ENCODE measurements at regions not wholly inside any gene's neighbourhood (a gene's known extent, or its start where the extent isn't known, plus 50 kb on each side); places are given as distances from the start of the nearest gene placed in this dataset.

DNA sequence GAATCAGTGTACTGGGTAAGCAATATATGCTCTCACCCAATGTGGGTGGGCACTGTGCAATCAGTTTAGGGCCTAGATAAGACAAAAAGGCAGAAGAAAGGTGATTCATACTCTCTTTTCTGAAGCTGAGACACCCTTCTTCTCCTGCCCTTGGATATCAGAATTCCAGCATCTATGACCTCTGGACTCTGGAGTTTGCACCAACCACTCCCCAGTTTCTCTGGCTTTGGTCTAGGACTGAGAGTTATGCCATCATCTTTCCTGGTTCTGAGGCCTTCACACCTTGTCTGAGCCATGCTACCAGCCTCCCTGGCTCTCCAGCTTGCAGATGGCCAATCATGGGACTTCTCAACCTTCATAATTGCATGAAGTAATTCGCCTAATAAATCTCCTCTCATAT, 724.6 kb upstream of the TYRP1 start:
- DNase-seq (ENCODE audit: low read depth): no peak
- H3K4me3 ChIP-seq (ENCODE audit: low read depth, low read length): no peak overlapping the region
- TF ChIP-seq, protein P1, sequence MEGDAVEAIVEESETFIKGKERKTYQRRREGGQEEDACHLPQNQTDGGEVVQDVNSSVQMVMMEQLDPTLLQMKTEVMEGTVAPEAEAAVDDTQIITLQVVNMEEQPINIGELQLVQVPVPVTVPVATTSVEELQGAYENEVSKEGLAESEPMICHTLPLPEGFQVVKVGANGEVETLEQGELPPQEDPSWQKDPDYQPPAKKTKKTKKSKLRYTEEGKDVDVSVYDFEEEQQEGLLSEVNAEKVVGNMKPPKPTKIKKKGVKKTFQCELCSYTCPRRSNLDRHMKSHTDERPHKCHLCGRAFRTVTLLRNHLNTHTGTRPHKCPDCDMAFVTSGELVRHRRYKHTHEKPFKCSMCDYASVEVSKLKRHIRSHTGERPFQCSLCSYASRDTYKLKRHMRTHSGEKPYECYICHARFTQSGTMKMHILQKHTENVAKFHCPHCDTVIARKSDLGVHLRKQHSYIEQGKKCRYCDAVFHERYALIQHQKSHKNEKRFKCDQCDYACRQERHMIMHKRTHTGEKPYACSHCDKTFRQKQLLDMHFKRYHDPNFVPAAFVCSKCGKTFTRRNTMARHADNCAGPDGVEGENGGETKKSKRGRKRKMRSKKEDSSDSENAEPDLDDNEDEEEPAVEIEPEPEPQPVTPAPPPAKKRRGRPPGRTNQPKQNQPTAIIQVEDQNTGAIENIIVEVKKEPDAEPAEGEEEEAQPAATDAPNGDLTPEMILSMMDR (IDR thresholded peaks at IDR 0.05; ENCODE audit: low read depth, low read length, missing control alignments): no peak

DNA sequence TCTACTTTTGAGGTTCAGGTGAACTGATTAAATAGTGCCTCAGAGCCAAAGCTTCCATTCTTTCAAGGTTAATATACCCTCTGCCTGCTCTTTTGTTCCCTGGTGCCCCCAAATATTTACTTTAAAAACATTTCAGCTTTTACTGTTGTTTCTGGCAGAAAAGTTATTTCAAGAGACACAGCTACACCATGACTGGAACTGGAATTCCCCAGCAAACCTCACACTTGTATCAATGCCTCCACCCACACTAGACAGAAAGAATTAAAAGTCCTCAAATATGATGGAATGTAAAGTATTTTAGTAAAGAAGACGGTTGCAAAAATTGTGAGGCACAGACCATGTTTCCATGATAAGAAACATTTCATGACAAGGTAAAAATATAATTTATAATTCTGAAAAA, 720.2 kb upstream of the TYRP1 start:
- TF ChIP-seq, protein P1 (IDR thresholded peaks at IDR 0.05; ENCODE audit: low read depth, low read length, missing control alignments): no peak
- no peak overlapping the region for H3K4me3 ChIP-seq (ENCODE audit: low read depth, low read length)
- DNase-seq (ENCODE audit: low read depth): no peak

DNA sequence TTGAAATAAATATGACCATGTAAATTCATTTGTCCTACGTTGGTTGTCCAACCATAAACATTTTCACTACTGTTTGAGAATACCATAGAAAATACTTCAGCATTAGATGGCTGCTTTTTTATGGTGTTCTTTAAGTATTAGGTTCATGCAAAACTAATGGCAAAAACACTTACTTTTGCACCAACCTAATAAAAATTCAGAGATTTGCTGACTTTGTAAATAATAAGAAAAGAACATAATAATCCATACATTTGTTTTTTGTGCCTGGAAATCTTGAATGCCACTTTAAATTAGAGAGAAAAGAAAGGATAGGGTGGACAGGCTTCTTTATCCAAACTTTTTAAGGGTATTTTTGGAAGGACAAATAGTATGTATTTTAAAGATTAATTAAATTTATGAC, 719.7 kb upstream of the TYRP1 start:
- no peak overlapping the region for H3K4me3 ChIP-seq (ENCODE audit: low read depth, low read length)
- TF ChIP-seq, protein P1 (IDR thresholded peaks at IDR 0.05; ENCODE audit: low read depth, low read length, missing control alignments): no peak
- DNase-seq (ENCODE audit: low read depth): no peak

DNA sequence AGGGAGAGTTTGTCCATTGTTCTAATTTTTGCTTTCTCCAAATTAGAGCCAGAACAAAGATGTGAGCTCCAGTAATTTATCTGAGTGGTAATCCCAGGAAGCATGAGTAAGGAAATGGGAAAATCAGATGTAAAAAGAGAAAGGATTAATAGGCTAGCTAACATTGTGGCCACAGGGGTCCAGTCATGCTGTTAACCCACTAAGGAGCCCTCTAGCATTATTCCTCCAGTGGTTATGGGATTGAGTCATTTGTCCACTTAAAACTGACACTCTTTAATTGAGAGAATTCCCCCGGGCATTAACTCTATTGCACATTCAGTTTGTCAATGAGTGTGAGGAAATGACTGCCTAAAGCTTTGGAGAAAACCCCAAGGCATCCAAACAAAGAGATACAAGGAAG, 700.3 kb upstream of the TYRP1 start:
- TF ChIP-seq, protein P1 (IDR thresholded peaks at IDR 0.05; ENCODE audit: low read depth, low read length, missing control alignments): no peak
- no peak for DNase-seq (ENCODE audit: low read depth)
- no peak overlapping the region for H3K4me3 ChIP-seq (ENCODE audit: low read depth, low read length)

DNA sequence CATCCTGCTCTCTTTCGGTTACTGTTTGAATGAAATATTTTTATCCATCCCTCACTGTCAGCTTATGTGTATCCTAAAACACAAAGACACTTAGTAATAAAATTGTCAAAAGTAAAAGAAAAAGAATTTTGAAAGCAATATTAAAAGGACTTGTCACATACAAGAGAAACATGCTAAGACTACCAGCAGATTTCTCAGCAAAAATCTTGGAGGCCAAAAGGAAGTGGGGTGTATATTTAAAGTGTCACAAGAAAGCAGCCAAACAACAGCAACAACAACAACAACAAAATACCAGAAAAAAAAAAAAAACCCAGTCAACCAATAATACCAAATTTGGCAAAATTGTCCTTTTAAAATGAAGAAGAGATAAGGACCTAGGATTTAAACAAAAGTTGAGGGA, 678.7 kb upstream of the TYRP1 start:
- TF ChIP-seq, protein P1 (IDR thresholded peaks at IDR 0.05; ENCODE audit: low read depth, low read length, missing control alignments): no peak
- no peak overlapping the region for H3K4me3 ChIP-seq (ENCODE audit: low read depth, low read length)
- no peak for DNase-seq (ENCODE audit: low read depth)

DNA sequence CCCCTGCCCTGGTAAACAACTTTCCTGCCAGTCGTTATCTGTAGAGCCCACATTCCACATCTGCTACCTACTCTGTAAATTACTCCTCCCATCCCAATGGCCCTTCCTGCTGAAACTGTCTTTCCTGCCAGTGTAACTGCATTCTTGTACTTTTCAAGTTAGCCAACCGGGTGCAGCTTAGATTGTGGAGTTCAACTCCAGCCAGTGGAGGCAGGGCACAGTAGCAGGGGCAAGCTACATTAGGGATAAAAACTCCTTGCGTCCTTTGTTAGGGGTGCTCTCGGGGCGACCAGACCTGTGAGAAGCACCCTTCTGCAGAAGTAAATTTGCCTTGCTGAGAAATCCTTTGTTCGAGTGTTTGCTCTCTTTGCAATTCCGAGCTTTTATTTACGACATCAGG, 639.0 kb upstream of the TYRP1 start:
- TF ChIP-seq, protein P1 (IDR thresholded peaks at IDR 0.05; ENCODE audit: low read depth, low read length, missing control alignments): no peak
- DNase-seq (ENCODE audit: low read depth): no peak
- H3K4me3 ChIP-seq (ENCODE audit: low read depth, low read length): no peak overlapping the region

DNA sequence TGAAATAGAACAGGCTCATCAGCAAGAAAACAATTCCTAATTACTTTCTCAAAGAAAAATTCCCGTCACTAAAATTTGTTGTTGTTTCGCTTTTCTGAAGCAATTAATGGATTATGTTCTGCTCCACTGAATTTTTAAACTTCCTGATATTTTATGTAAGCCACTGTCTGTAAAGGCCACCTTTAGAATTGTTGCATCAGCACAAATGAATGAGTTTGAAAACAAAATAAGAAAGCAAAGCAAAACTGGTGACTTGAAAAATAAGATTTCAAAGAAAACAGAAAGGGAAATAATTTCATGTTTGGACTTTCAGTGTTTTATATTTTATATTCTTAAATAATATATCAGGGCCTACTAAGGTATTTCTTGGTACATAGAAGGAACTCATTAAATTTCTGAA, 636.3 kb upstream of the TYRP1 start:
- no peak for DNase-seq (ENCODE audit: low read depth)
- TF ChIP-seq, protein P1 (IDR thresholded peaks at IDR 0.05; ENCODE audit: low read depth, low read length, missing control alignments): no peak
- H3K4me3 ChIP-seq (ENCODE audit: low read depth, low read length): no peak overlapping the region
